Left ventricle myocardium inferior (tissue), 1 donor: ENCODE measurements at regions not wholly inside any gene's neighbourhood (a gene's known extent, or its start where the extent isn't known, plus 50 kb on each side); places are given as distances from the start of the nearest gene placed in this dataset.

Source experiments
- DNase-seq: peaks from one replicate; pipeline ENCODE4 v3.0.0-alpha.2; 2020
- H3K27ac ChIP-seq: fragments of 200-600 bp; replicated peaks from 2 replicates; pipeline ENCODE4 v1.8.0; 2021
- H3K27me3 ChIP-seq: fragments of 200-600 bp; 2 replicates; pipeline ENCODE4 v1.8.0; 2021; ENCODE audit warnings: low read depth
- H3K36me3 ChIP-seq: fragments of 200-600 bp; 2 replicates; pipeline ENCODE4 v1.8.0; 2021
- H3K4me1 ChIP-seq: fragments of 200-600 bp; 2 replicates; pipeline ENCODE4 v1.8.0; 2021
- H3K4me3 ChIP-seq: fragments of 200-600 bp; 2 replicates; pipeline ENCODE4 v1.8.0; 2021; ENCODE audit warnings: mild to moderate bottlenecking, moderate library complexity
- H3K9me3 ChIP-seq: fragments of 200-600 bp; replicated peaks from 2 replicates; pipeline ENCODE4 v1.8.0; 2021
- intact Hi-C: fragments of 100-400 bp; cut with micrococcal nuclease; formaldehyde crosslinking; loops from one replicate; pipeline ENCODE4 v1.11.0; 2022
- TF ChIP-seq, protein P1 (sequence below): fragments of 200-600 bp; IDR thresholded peaks from 2 replicates; pipeline ENCODE4 v1.8.0; 2021; ENCODE audit warnings: antibody characterized with exemption, mild to moderate bottlenecking, borderline replicate concordance
- donor health status: DM: no; HTN: yes; CAD: no; lungs with severe emphysema.

DNA sequence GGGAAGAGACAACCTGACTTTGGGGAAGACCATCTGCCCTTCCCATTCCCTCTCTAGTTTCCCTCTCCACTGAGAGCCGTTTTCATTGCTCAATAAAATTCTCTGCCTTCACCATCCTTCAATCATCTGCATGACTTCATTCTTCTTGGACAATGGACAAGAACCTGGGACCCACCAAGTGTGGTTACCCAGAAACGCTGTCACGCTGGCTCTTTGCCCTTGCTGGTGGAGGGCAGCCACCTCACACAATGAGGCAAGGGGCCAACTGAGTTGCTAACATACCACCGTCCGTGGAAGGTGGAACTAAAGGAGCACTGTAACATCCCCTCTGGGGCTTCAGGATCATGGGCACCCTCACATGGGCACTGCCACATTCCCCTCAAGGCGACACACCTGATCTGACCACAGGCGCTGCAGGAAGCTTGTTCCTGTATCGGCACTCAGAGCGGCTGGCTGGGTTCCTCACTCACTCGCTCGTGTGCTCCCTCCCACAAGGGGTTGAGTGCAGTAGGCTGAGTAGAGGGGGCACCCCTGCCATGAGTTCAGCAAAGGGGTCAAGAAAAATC is 652.4 kb downstream of the PLPP3 start:
- intact Hi-C loops, result no loop called here
- no peaks in the 10 kb centered on the region for H3K9me3 ChIP-seq
- no peak overlapping the region for H3K4me3 ChIP-seq
- H3K4me1 ChIP-seq, result peaks cover 18% of the 10 kb centered on the region
- TF ChIP-seq, protein P1, sequence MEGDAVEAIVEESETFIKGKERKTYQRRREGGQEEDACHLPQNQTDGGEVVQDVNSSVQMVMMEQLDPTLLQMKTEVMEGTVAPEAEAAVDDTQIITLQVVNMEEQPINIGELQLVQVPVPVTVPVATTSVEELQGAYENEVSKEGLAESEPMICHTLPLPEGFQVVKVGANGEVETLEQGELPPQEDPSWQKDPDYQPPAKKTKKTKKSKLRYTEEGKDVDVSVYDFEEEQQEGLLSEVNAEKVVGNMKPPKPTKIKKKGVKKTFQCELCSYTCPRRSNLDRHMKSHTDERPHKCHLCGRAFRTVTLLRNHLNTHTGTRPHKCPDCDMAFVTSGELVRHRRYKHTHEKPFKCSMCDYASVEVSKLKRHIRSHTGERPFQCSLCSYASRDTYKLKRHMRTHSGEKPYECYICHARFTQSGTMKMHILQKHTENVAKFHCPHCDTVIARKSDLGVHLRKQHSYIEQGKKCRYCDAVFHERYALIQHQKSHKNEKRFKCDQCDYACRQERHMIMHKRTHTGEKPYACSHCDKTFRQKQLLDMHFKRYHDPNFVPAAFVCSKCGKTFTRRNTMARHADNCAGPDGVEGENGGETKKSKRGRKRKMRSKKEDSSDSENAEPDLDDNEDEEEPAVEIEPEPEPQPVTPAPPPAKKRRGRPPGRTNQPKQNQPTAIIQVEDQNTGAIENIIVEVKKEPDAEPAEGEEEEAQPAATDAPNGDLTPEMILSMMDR, result no peak
- no peak for DNase-seq
- H3K27me3 ChIP-seq, result no peaks in the 10 kb centered on the region
- H3K36me3 ChIP-seq, result no peaks in the 10 kb centered on the region
- H3K27ac ChIP-seq, result no peak overlapping the region

DNA sequence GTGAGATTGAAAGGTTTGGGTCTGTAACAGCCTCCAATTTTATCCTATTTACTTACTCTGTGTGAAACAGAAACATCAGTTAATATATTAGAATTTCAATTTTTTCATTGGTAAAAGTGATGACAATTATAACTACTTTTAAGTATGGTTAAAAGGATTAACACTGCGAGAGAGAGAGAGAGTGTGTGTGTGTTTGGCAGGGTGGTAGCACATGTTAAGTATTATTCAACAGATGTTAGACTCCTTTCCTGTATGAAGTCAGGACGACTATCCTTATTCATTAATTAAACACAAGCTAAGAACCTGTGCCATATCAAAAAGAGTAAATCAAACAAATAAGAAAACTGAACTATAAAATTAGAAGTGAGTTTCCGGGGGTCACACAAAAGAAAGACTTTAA is 662.5 kb downstream of the PLPP3 start:
- Histone ChIP-seq H3K9me3 (no peaks in the 10 kb centered on the region), H3K36me3 (no peaks in the 10 kb centered on the region), H3K4me3 (no peak overlapping the region), H3K27ac (no peak overlapping the region), H3K27me3 (no peaks in the 10 kb centered on the region), H3K4me1 (peaks cover 6% of the 10 kb centered on the region)
- TF ChIP-seq, protein P1, result no peak
- intact Hi-C loops, result no loop called here
- DNase-seq, result no peak

DNA sequence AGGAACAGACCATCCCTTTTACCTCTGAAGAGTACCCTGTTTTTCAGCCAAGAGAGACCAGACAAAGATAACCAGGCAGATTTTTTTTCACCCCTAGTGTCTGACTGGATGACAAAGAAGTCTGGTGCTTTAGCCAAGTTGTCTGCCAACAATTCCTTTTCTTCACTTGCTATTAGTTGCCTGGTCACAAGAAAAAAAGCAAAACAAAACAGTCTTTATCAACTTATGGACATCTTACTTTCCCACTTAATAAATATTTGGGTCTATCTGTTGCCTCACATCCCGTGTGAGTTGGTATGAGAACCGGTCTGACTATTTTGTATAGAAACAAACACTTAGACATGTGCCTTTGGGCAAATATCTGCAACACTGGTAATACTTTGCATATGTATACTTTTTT is 662.9 kb downstream of the PLPP3 start:
- TF ChIP-seq, protein P1, result no peak
- intact Hi-C loops, result no loop called here
- no peak for DNase-seq
- Histone ChIP-seq H3K4me3 (no peak overlapping the region), H3K27ac (no peak overlapping the region), H3K9me3 (no peaks in the 10 kb centered on the region), H3K27me3 (no peaks in the 10 kb centered on the region), H3K36me3 (no peaks in the 10 kb centered on the region), H3K4me1 (peaks cover 6% of the 10 kb centered on the region)

DNA sequence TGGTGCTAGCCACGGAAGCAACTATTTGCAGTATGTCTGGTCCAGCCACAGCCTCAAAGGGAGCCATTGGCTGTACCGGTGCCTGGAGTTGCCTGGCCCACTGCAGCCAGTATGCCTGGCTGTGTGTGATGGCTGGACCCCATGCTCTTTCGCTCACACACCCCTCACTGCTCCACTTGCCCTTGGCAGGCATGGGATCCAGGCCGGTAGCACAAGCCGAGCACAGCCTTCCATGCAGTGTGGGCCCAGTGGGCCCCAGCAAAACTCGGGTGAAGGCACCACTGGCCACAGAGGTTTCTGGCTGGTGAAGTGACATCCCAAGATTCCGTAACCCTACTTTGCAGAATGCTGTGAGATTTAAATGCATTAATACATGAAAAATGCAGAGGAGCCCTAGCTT is 665.8 kb downstream of the PLPP3 start:
- TF ChIP-seq, protein P1, result no peak
- no peaks in the 10 kb centered on the region for H3K36me3 ChIP-seq
- no peak for DNase-seq
- H3K9me3 ChIP-seq, result no peaks in the 10 kb centered on the region
- no peak overlapping the region for H3K4me3 ChIP-seq
- peaks cover 6% of the 10 kb centered on the region for H3K4me1 ChIP-seq
- intact Hi-C loops, result no loop called here
- H3K27ac ChIP-seq, result no peak overlapping the region
- no peaks in the 10 kb centered on the region for H3K27me3 ChIP-seq

DNA sequence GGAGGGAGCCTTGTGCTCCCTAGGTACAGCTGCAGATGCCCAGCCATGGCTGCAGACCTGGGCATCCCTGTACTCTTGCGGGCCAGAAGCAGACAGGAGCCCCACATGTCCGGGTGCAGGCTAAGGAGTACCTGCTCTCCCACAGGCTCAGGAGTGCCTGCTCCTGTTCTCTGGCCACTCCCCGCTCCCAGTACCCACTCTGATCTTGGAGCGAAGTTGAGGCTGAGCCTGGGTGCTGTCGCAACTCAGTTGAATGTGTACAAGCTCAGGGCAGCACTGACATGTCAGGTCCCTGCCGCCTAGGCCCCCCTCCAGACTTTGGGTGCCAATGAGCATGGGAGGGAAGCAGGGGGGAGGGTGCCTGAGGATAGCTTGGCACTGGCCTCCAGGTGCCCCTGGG is 666.9 kb downstream of the PLPP3 start:
- no peaks in the 10 kb centered on the region for H3K9me3 ChIP-seq
- no peaks in the 10 kb centered on the region for H3K36me3 ChIP-seq
- no peak for DNase-seq
- intact Hi-C loops, result no loop called here
- H3K27ac ChIP-seq, result no peak overlapping the region
- H3K4me1 ChIP-seq, result peaks cover 6% of the 10 kb centered on the region
- TF ChIP-seq, protein P1, result no peak
- H3K4me3 ChIP-seq, result no peak overlapping the region
- H3K27me3 ChIP-seq, result no peaks in the 10 kb centered on the region
